DOHH2 (cell line): ENCODE measurements at regions not wholly inside any gene's neighbourhood (a gene's known extent, or its start where the extent isn't known, plus 50 kb on each side); places are given as distances from the start of the nearest gene placed in this dataset.
"Not testable (repeated sequence)": the region's sequence is repeated elsewhere in the genome, so short reads cannot be mapped to it uniquely, and the experiment has no call there.

Experiments
- EZH2phosphoT487 ChIP-seq: fragments of 200-600 bp; sonication (generic); IDR thresholded peaks from 2 replicates; pipeline ENCODE4 v1.6.1; 2017; ENCODE audit warnings: borderline replicate concordance, mild to moderate bottlenecking, antibody characterized with exemption, low read length, moderate library complexity, mixed read lengths
- TF ChIP-seq, protein P1 (sequence below): fragments of 200-600 bp; sonication (generic); IDR thresholded peaks from one replicate; pipeline ENCODE4 v1.5.1; 2014; ENCODE audit warnings: antibody characterized with exemption, mild to moderate bottlenecking, low read depth, low read length; ENCODE audit not compliant: poor library complexity, severe bottlenecking

DNA sequence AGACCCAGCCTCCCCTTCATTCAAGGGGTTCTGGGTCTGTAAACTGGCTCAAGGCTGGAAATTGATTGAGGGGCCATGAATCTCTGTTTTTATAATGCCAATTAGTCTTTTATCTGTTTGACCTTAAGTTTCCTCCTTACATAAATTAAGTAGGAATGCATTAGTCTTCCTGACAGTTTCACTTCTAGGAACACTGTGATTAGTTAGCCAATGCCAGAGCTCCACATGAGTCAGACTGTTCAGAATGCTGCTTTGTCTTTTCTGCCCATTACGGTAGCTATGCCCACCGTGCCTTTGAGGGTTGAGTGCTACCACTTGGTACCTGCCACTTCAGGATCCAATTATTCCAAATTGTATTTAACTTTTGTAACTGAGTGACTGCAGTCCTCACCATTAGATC is 76.8 kb upstream of the XKR3 start:
- TF ChIP-seq, protein P1, sequence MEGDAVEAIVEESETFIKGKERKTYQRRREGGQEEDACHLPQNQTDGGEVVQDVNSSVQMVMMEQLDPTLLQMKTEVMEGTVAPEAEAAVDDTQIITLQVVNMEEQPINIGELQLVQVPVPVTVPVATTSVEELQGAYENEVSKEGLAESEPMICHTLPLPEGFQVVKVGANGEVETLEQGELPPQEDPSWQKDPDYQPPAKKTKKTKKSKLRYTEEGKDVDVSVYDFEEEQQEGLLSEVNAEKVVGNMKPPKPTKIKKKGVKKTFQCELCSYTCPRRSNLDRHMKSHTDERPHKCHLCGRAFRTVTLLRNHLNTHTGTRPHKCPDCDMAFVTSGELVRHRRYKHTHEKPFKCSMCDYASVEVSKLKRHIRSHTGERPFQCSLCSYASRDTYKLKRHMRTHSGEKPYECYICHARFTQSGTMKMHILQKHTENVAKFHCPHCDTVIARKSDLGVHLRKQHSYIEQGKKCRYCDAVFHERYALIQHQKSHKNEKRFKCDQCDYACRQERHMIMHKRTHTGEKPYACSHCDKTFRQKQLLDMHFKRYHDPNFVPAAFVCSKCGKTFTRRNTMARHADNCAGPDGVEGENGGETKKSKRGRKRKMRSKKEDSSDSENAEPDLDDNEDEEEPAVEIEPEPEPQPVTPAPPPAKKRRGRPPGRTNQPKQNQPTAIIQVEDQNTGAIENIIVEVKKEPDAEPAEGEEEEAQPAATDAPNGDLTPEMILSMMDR: not testable (repeated sequence)
- not testable (repeated sequence) for TF ChIP-seq EZH2phosphoT487
